GM21423 (cell line): ENCODE measurements at regions not wholly inside any gene's neighbourhood (a gene's known extent, or its start where the extent isn't known, plus 50 kb on each side); places are given as distances from the start of the nearest gene placed in this dataset.
A peak's percentile ranks its signal among the peaks of the same experiment; 100 is the strongest.
"Not testable (repeated sequence)": the region's sequence is repeated elsewhere in the genome, so short reads cannot be mapped to it uniquely, and the experiment has no call there.

Experiments used
- ATAC-seq: cut with Tn5 transposase; IDR thresholded peaks from one replicate; pipeline ENCODE4 v1.9.1; 2021; ENCODE audit warnings: mild to moderate bottlenecking, moderate library complexity; ENCODE audit not compliant: unreplicated experiment

GRCh38 chr3:3902161-3902560 is 102.9 kb downstream of the LRRN1 start:
- ATAC-seq = no peak

- no peak for ATAC-seq
Measured at GRCh38 chr3:3906171-3906570, 106.9 kb downstream of the LRRN1 start.

- ATAC-seq = no peak
Measured at GRCh38 chr3:3907023-3907422, 107.8 kb downstream of the LRRN1 start.

- ATAC-seq = no peak
Measured at GRCh38 chr3:3918763-3919162, 119.5 kb downstream of the LRRN1 start.

GRCh38 chr3:3919316-3919715 is 120.1 kb downstream of the LRRN1 start:
- ATAC-seq = no peak

- no peak for ATAC-seq
Measured at GRCh38 chr3:3923619-3924018, 124.4 kb downstream of the LRRN1 start.

- ATAC-seq = no peak
Measured at GRCh38 chr3:3927198-3927597, 128.0 kb downstream of the LRRN1 start.

GRCh38 chr3:3927965-3928364 is 128.7 kb downstream of the LRRN1 start:
- no peak for ATAC-seq

- not testable (repeated sequence) for ATAC-seq
Measured at GRCh38 chr3:3941380-3941779, 142.1 kb downstream of the LRRN1 start.

GRCh38 chr3:3951071-3951470 is 151.8 kb downstream of the LRRN1 start:
- ATAC-seq = no peak

GRCh38 chr3:3951501-3951900 is 152.3 kb downstream of the LRRN1 start:
- no peak for ATAC-seq

- not testable (repeated sequence) for ATAC-seq
Measured at GRCh38 chr3:3962867-3963266, 163.6 kb downstream of the LRRN1 start.

- ATAC-seq = no peak
Measured at GRCh38 chr3:3984053-3984452, 184.8 kb downstream of the LRRN1 start.

- no peak for ATAC-seq
Measured at GRCh38 chr3:3991598-3991997, 192.4 kb downstream of the LRRN1 start.

GRCh38 chr3:3992312-3992874 is 193.2 kb downstream of the LRRN1 start:
- no peak for ATAC-seq

GRCh38 chr3:3998140-3998922 is 199.1 kb downstream of the LRRN1 start:
- ATAC-seq = peak; percentile 76

GRCh38 chr3:3999340-3999739 is 200.1 kb downstream of the LRRN1 start:
- ATAC-seq = not testable (repeated sequence)

GRCh38 chr3:4001976-4002375 is 202.7 kb downstream of the LRRN1 start:
- ATAC-seq = no peak

- ATAC-seq = no peak
Measured at GRCh38 chr3:4006288-4006687, 207.1 kb downstream of the LRRN1 start.

- ATAC-seq = no peak
Measured at GRCh38 chr3:4008205-4008604, 209.0 kb downstream of the LRRN1 start.

- ATAC-seq = no peak
Measured at GRCh38 chr3:4011166-4011565, 211.9 kb downstream of the LRRN1 start.

GRCh38 chr3:4015426-4015825 is 216.2 kb downstream of the LRRN1 start:
- ATAC-seq = no peak

- no peak for ATAC-seq
Measured at GRCh38 chr3:4019501-4019900, 220.3 kb downstream of the LRRN1 start.
